Lung (tissue), 11 donors: ENCODE measurements at regions not wholly inside any gene's neighbourhood (a gene's known extent, or its start where the extent isn't known, plus 50 kb on each side); places are given as distances from the start of the nearest gene placed in this dataset.
A peak's percentile ranks its signal among the peaks of the same experiment; 100 is the strongest.

ENCODE experiments used
- ATAC-seq: fragments of 200-7000 bp; cut with Tn5 transposase; one replicate; pipeline ENCODE4 v1.9.1; 2020; ENCODE audit warnings: moderate number of reproducible peaks; ENCODE audit not compliant: insufficient read depth, low FRiP score
- DNase-seq, 3 donors: peaks; one replicate each; pipeline ENCODE4 v3.0.0-alpha.2; 2013 to 2017
- H3K27ac ChIP-seq, 2 donors: one replicate each; pipeline ENCODE4 v1.5.1; 2013; ENCODE audit warnings: mild to moderate bottlenecking in 2 of 2, moderate library complexity in 2 of 2, control low read depth in 1 of 2, inconsistent platforms in 1 of 2, low read depth in 1 of 2, low read length in 1 of 2
- H3K27me3 ChIP-seq, 3 donors: one replicate each; pipeline ENCODE4 v1.5.1; 2013; ENCODE audit warnings: low read length in 2 of 3; ENCODE audit not compliant: control insufficient read depth in 3 of 3, insufficient read depth in 3 of 3
- H3K36me3 ChIP-seq, 4 donors: one replicate each; pipeline ENCODE4 v1.5.1; 2013; ENCODE audit warnings: low read length in 4 of 4, mild to moderate bottlenecking in 1 of 4, moderate library complexity in 1 of 4; ENCODE audit not compliant: control insufficient read depth in 4 of 4, insufficient read depth in 4 of 4
- H3K4me1 ChIP-seq, 5 donors: one replicate each; pipeline ENCODE4 v1.5.1; 2013; ENCODE audit warnings: low read length in 5 of 5, mild to moderate bottlenecking in 2 of 5, moderate library complexity in 1 of 5; ENCODE audit not compliant: control insufficient read depth in 5 of 5, insufficient read depth in 5 of 5
- H3K4me3 ChIP-seq: one replicate; pipeline ENCODE4 v1.5.1; 2013; ENCODE audit warnings: mild to moderate bottlenecking, control low read depth, moderate library complexity
- H3K9ac ChIP-seq, 2 donors: one replicate each; pipeline ENCODE4 v1.5.1; 2013; ENCODE audit warnings: low read length in 2 of 2, control low read depth in 1 of 2; ENCODE audit not compliant: insufficient read depth in 1 of 2
- H3K9me3 ChIP-seq, 4 donors: one replicate each; pipeline ENCODE4 v1.5.1; 2013; ENCODE audit warnings: low read length in 3 of 4, mild to moderate bottlenecking in 1 of 4, moderate library complexity in 1 of 4; ENCODE audit not compliant: control insufficient read depth in 4 of 4, insufficient read depth in 3 of 4
- CTCF ChIP-seq: IDR thresholded peaks from 2 replicates; pipeline ENCODE4 v1.5.1; 2012; ENCODE audit warnings: mild to moderate bottlenecking; ENCODE audit errors: control extremely low read depth, extremely low read depth
- WGBS, 2 donors: extraction: QIAGEN DNeasy Blood & Tissue Kit; methylation state at CpG; one replicate each; pipeline ENCODE4 v1.1.7; 2013; 5-methylcytosine and 5-hydroxymethylcytosine counted together
- donor health status: control.
- donor health status: control.
- donor health status: Bipolar disorder and iron deficiency.
- donor health status: healthy.
- donor health status: DM: yes; HTN: yes; CAD: no.

GRCh38 chr14:49467091-49467490 is 119.1 kb downstream of the RPS29 start:
- Histone ChIP-seq H3K4me1 (peaks cover 0 to 6% (median 0%) of the 10 kb centered on the region in 5 donors), H3K4me3 (no peak overlapping the region), H3K36me3 (no peaks in the 10 kb centered on the region), H3K27ac (no peak overlapping the region), H3K9me3 (no peaks in the 10 kb centered on the region), H3K27me3 (no peaks in the 10 kb centered on the region), H3K9ac (no peak overlapping the region)
- TF ChIP-seq CTCF, result no peak
- 93 to 94% methylated on average over 3 of the region's 3 CpGs for WGBS, 2 donors
- DNase-seq (no peak), ATAC-seq (no peak)

GRCh38 chr14:49464885-49465284 is 121.3 kb downstream of the RPS29 start:
- DNase-seq, result no peak
- no peak for ATAC-seq
- TF ChIP-seq CTCF, result no peak

GRCh38 chr14:49463146-49463545 is 123.0 kb downstream of the RPS29 start:
- Histone ChIP-seq H3K9me3 (no peaks in the 10 kb centered on the region), H3K4me3 (no peak overlapping the region), H3K27me3 (no peaks in the 10 kb centered on the region), H3K4me1 (peaks cover 0 to 6% (median 0%) of the 10 kb centered on the region in 5 donors), H3K9ac (no peak overlapping the region), H3K36me3 (no peaks in the 10 kb centered on the region), H3K27ac (no peak overlapping the region)
- ATAC-seq, result no peak
- WGBS, 2 donors, result 67 to 96% methylated on average over 1 of the region's 1 CpG
- no peak for TF ChIP-seq CTCF
- DNase-seq, result peak in 1 of 3 donors; percentile 55

More at GRCh38 chr14:49464885-49465284, 121.3 kb downstream of the RPS29 start:
- no peaks in the 10 kb centered on the region for H3K27me3 ChIP-seq
- H3K9ac ChIP-seq, result no peak overlapping the region
- H3K9me3 ChIP-seq, result no peaks in the 10 kb centered on the region
- no peaks in the 10 kb centered on the region for H3K36me3 ChIP-seq
- peaks cover 0 to 6% (median 0%) of the 10 kb centered on the region in 5 donors for H3K4me1 ChIP-seq
- no peak overlapping the region for H3K4me3 ChIP-seq
- no peak overlapping the region for H3K27ac ChIP-seq
- WGBS, 2 donors, result 93 to 98% methylated on average over 1 of the region's 1 CpG
